H9 (cell line): ENCODE measurements at regions not wholly inside any gene's neighbourhood (a gene's known extent, or its start where the extent isn't known, plus 50 kb on each side); places are given as distances from the start of the nearest gene placed in this dataset.

ENCODE experiments used
- DNase-seq: peaks from one replicate; pipeline ENCODE4 v3.0.0-alpha.2; 2017
- H2AFZ ChIP-seq: one replicate; pipeline ENCODE4 v1.6.1; 2013; ENCODE audit warnings: mild to moderate bottlenecking, low read length, control low read depth, moderate library complexity
- H2AK5ac ChIP-seq: 2 replicates; pipeline ENCODE4 v1.6.1; 2013; ENCODE audit warnings: low read length, control low read depth, mixed read lengths; ENCODE audit not compliant: insufficient read length
- H2BK120ac ChIP-seq: one replicate; pipeline ENCODE4 v1.6.1; 2013; ENCODE audit warnings: low read depth, mild to moderate bottlenecking, low read length, control low read depth, inconsistent platforms; ENCODE audit not compliant: poor library complexity, severe bottlenecking
- H2BK12ac ChIP-seq: 2 replicates; pipeline ENCODE4 v1.6.1; 2013; ENCODE audit warnings: low read length, control low read depth, mixed read lengths, low read depth; ENCODE audit not compliant: insufficient read length
- H2BK15ac ChIP-seq: 2 replicates; pipeline ENCODE4 v1.6.1; 2013; ENCODE audit warnings: low read depth, low read length, control low read depth
- H2BK20ac ChIP-seq: one replicate; pipeline ENCODE4 v1.6.1; 2013; ENCODE audit warnings: low read depth, mild to moderate bottlenecking, low read length, control low read depth, inconsistent platforms; ENCODE audit not compliant: poor library complexity, severe bottlenecking
- H2BK5ac ChIP-seq: 2 replicates; pipeline ENCODE4 v1.6.1; 2013; ENCODE audit warnings: low read length, control low read depth, mixed read lengths; ENCODE audit not compliant: insufficient read length
- H3K14ac ChIP-seq: 2 replicates; pipeline ENCODE4 v1.6.1; 2013; ENCODE audit warnings: low read length, control low read depth; ENCODE audit not compliant: insufficient read depth
- H3K18ac ChIP-seq: 2 replicates; pipeline ENCODE4 v1.6.1; 2013; ENCODE audit warnings: low read depth, mild to moderate bottlenecking, mixed read lengths, low read length, control low read depth; ENCODE audit not compliant: insufficient read length
- H3K23ac ChIP-seq: 2 replicates; pipeline ENCODE4 v1.6.1; 2013; ENCODE audit warnings: low read length, control low read depth, mixed read lengths, low read depth; ENCODE audit not compliant: insufficient read length
- H3K23me2 ChIP-seq: 2 replicates; pipeline ENCODE4 v1.6.1; 2013; ENCODE audit warnings: low read depth, mild to moderate bottlenecking, mixed read lengths, low read length, control low read depth; ENCODE audit not compliant: insufficient read length, poor library complexity, severe bottlenecking
- H3K27ac ChIP-seq: 2 replicates; pipeline ENCODE4 v1.5.1; 2013; ENCODE audit warnings: low read length, control low read depth, mixed read lengths, low read depth; ENCODE audit not compliant: insufficient read length
- H3K27me3 ChIP-seq: 2 replicates; pipeline ENCODE4 v1.6.1; 2013; ENCODE audit warnings: low read length, control low read depth, inconsistent platforms; ENCODE audit not compliant: insufficient read depth
- H3K4ac ChIP-seq: 2 replicates; pipeline ENCODE4 v1.6.1; 2013; ENCODE audit warnings: low read depth, mild to moderate bottlenecking, control low read depth, inconsistent platforms, low read length, moderate library complexity
- H3K4me1 ChIP-seq: 2 replicates; pipeline ENCODE4 v1.6.1; 2013; ENCODE audit warnings: low read length, control low read depth, inconsistent platforms; ENCODE audit not compliant: insufficient read depth
- H3K4me2 ChIP-seq: 2 replicates; pipeline ENCODE4 v1.6.1; 2013; ENCODE audit warnings: low read length, control low read depth, mixed read lengths; ENCODE audit not compliant: insufficient read length, insufficient read depth
- H3K56ac ChIP-seq: 2 replicates; pipeline ENCODE4 v1.6.1; 2013; ENCODE audit warnings: low read depth, mild to moderate bottlenecking, mixed read lengths, low read length, control low read depth; ENCODE audit not compliant: insufficient read length
- H3K79me1 ChIP-seq: 2 replicates; pipeline ENCODE4 v1.6.1; 2013; ENCODE audit warnings: low read depth, mild to moderate bottlenecking, moderate library complexity, low read length, control low read depth, inconsistent platforms; ENCODE audit not compliant: insufficient read depth, poor library complexity, severe bottlenecking
- H3K79me2 ChIP-seq: 2 replicates; pipeline ENCODE4 v1.6.1; 2013; ENCODE audit warnings: low read length, control low read depth, inconsistent platforms; ENCODE audit not compliant: insufficient read depth
- H3K9ac ChIP-seq: 2 replicates; pipeline ENCODE4 v1.6.1; 2013; ENCODE audit warnings: low read length, control low read depth, mixed read lengths; ENCODE audit not compliant: insufficient read length; ENCODE audit errors: extremely low read depth
- H3K9me3 ChIP-seq: one replicate; pipeline ENCODE4 v1.6.1; 2013; ENCODE audit warnings: low read depth, low read length, inconsistent platforms; ENCODE audit not compliant: control insufficient read depth
- H3T11ph ChIP-seq: one replicate; pipeline ENCODE4 v1.6.1; 2013; ENCODE audit warnings: mild to moderate bottlenecking, low read length, control low read depth, inconsistent platforms
- H4K20me1 ChIP-seq: one replicate; pipeline ENCODE4 v1.6.1; 2013; ENCODE audit not compliant: control insufficient read depth, insufficient read length, insufficient read depth
- H4K5ac ChIP-seq: 2 replicates; pipeline ENCODE4 v1.6.1; 2013; ENCODE audit warnings: low read depth, mild to moderate bottlenecking, mixed read lengths, low read length, control low read depth; ENCODE audit not compliant: insufficient read length
- H4K8ac ChIP-seq: replicated peaks from 2 replicates; pipeline ENCODE4 v1.6.1; 2013; ENCODE audit warnings: low read length, control low read depth, mixed read lengths, low read depth; ENCODE audit not compliant: insufficient read length
- H4K91ac ChIP-seq: 2 replicates; pipeline ENCODE4 v1.6.1; 2013; ENCODE audit warnings: low read depth, mild to moderate bottlenecking, moderate library complexity, mixed read lengths, low read length, control low read depth; ENCODE audit not compliant: insufficient read length
- H3K27ac Mint-ChIP-seq, 3 experiments: 2 replicates in 2 of 3; 3 replicates in 1 of 3; pipeline ENCODE4 v1.8.0; 2020 to 2021; ENCODE audit warnings: mixed read lengths in 3 of 3, mild to moderate bottlenecking in 1 of 3, moderate library complexity in 1 of 3
- H3K27me3 Mint-ChIP-seq: 2 replicates; pipeline ENCODE4 v1.8.0; 2021; ENCODE audit warnings: low read depth, mild to moderate bottlenecking, moderate library complexity, mixed read lengths
- H3K36me3 Mint-ChIP-seq, 3 experiments: 2 replicates in 2 of 3; 3 replicates in 1 of 3; pipeline ENCODE4 v1.8.0; 2020 to 2021; ENCODE audit warnings: low read depth in 3 of 3, mixed read lengths in 3 of 3; ENCODE audit not compliant: insufficient read depth in 1 of 3
- H3K4me1 Mint-ChIP-seq, 2 experiments: 2 replicates each; pipeline ENCODE4 v1.8.0; 2020; ENCODE audit warnings: mixed read lengths in 2 of 2
- H3K4me3 Mint-ChIP-seq, 2 experiments: 2 replicates in 1 of 2; 3 replicates in 1 of 2; pipeline ENCODE4 v1.8.0; 2020 to 2021; ENCODE audit warnings: mild to moderate bottlenecking in 2 of 2, mixed read lengths in 2 of 2, moderate library complexity in 1 of 2
- H3K9me3 Mint-ChIP-seq, 2 experiments: 2 replicates in 1 of 2; 3 replicates in 1 of 2; pipeline ENCODE4 v1.8.0; 2020; ENCODE audit warnings: mild to moderate bottlenecking in 2 of 2, mixed read lengths in 2 of 2, moderate library complexity in 1 of 2
- CTCF ChIP-seq: fragments of 200-600 bp; sonication (generic); conservative IDR thresholded peaks from 3 replicates; pipeline ENCODE4 v1.8.0; 2021; ENCODE audit warnings: antibody characterized with exemption, mild to moderate bottlenecking
- WGBS: extraction: QIAGEN DNeasy Blood & Tissue Kit; methylation state at CpG from one replicate; pipeline ENCODE4 v1.1.7; 2013; ENCODE audit warnings: missing lambda C conversion rate, low lambda C conversion rate, mixed read lengths; ENCODE audit not compliant: insufficient read length; ENCODE audit errors: extremely low coverage; 5-methylcytosine and 5-hydroxymethylcytosine counted together

DNA sequence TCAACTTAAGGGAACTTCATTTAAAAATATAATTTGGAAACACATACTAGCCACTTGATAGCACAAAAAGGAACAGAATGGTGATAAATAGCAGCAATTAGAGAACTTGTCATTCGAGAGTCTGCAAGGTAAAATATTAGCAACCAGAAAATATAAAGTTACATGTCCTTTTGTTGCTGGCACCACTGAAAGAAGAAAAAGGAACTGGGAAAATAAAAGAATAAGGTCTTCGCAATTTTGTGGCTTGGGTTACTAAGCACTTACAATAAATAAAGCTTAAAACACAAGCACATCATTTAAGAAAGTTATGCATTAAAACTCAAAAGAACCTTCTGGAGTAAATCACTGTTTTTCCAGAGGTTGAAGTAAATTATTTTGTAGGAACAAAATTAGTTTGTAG lies 149.9 kb upstream of the FBN2 start:
- H3K27ac ChIP-seq: no peak overlapping the region
- H4K5ac ChIP-seq: no peak overlapping the region
- H3K18ac ChIP-seq: no peak overlapping the region
- H2AFZ ChIP-seq: no peak overlapping the region
- no peak overlapping the region for H3K4me2 ChIP-seq
- no peak overlapping the region for H3T11ph ChIP-seq
- H3K27me3 ChIP-seq: no peaks in the 10 kb centered on the region
- no peaks in the 10 kb centered on the region for H3K23me2 ChIP-seq
- no peak overlapping the region for H3K27ac Mint-ChIP-seq
- H3K79me2 ChIP-seq: no peaks in the 10 kb centered on the region
- no peak overlapping the region for H3K23ac ChIP-seq
- no peak overlapping the region for H3K4ac ChIP-seq
- peaks cover 0 to 3% of the 10 kb centered on the region in 2 experiments; a peak in 2 of 4 replicates for H3K4me1 Mint-ChIP-seq
- no peaks in the 10 kb centered on the region for H3K27me3 Mint-ChIP-seq
- whole genome bisulfite sequencing: no CpG with 5 or more reads among the region's 2 CpGs
- H4K8ac ChIP-seq: no peak overlapping the region
- no peak overlapping the region for H2BK12ac ChIP-seq
- DNase-seq: no peak
- H2AK5ac ChIP-seq: no peak overlapping the region
- no peaks in the 10 kb centered on the region for H3K79me1 ChIP-seq
- no peaks in the 10 kb centered on the region for H4K20me1 ChIP-seq
- no peaks in the 10 kb centered on the region for H3K36me3 Mint-ChIP-seq
- no peak overlapping the region for H3K56ac ChIP-seq
- no peaks in the 10 kb centered on the region for H3K9me3 Mint-ChIP-seq
- no peak overlapping the region for H3K14ac ChIP-seq
- H3K4me3 Mint-ChIP-seq: no peak overlapping the region
- H2BK5ac ChIP-seq: no peak overlapping the region
- no peaks in the 10 kb centered on the region for H3K4me1 ChIP-seq
- H4K91ac ChIP-seq: no peak overlapping the region
- no peaks in the 10 kb centered on the region for H3K9me3 ChIP-seq
- no peak overlapping the region for H2BK20ac ChIP-seq
- H3K9ac ChIP-seq: no peak overlapping the region
- H2BK120ac ChIP-seq: no peak overlapping the region
- no peak overlapping the region for H2BK15ac ChIP-seq
- no peak for TF ChIP-seq CTCF
